ENCODE measurements at regions not wholly inside any gene's neighbourhood (a gene's known extent, or its start where the extent isn't known, plus 50 kb on each side); places are given as distances from the start of the nearest gene placed in this dataset.
"Not testable (repeated sequence)": the region's sequence is repeated elsewhere in the genome, so short reads cannot be mapped to it uniquely, and the experiment has no call there.

DNA sequence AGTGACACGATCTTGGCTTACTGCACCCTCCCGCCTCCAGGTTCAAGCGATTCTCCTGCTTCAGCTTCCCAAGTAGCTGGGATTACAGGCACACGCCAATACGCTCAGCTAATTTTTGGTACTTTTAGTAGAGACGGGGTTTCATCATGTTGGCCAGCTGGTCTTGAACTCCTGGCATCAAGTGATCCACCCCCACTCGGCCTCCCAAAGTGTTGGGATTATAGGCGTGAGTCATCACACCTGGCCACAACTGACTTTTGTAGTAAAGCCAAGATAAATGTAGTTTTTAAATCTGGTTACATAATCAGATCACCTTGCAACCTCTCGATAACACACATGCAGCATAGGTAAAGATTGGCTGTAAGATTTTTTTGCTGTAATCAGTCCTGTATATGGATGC lies 657.5 kb upstream of the DPPA4 start:
- BruUV-seq (replicated peaks): no TSS peak
- TF ChIP-seq EZH2 (IDR thresholded peaks at IDR 0.05; ENCODE audit: borderline replicate concordance, low read depth, low read length, poor library complexity, severe bottlenecking): no peak
- POLR2A ChIA-PET (ENCODE audit: low non-redundant PET): no interaction called here

DNA sequence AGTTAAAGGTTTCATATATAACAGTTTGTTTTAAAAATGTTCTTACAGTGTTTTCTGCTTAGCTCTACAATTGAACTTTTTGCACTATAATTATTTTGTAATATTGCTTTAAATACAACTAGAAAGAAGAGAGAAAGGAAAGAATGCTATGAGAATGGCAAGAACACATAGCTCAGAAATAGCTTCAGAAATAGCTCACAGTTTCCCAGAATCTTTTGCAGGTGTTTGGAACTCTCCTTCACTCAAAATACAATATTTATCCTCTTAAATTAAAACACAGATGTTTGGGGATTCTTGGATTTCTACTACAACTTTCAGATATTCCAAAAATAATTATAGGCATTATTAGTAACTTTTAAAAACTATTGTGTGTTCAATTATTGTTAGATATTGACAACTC lies 658.0 kb upstream of the DPPA4 start:
- Histone ChIP-seq H3K4me3 (ENCODE audit: low read depth, low read length, poor library complexity, severe bottlenecking) (no peak overlapping the region), H3K27ac (ENCODE audit: low read depth, low read length, poor library complexity, severe bottlenecking) (no peak overlapping the region), H3K27me3 (replicated peaks; ENCODE audit: insufficient read depth, low read depth, low read length, poor library complexity) (no peaks in the 10 kb centered on the region), H3K36me3 (ENCODE audit: insufficient read depth, low read length, poor library complexity, severe bottlenecking) (no peaks in the 10 kb centered on the region), H3K4me1 (ENCODE audit: insufficient read depth, low read length, poor library complexity, severe bottlenecking) (no peaks in the 10 kb centered on the region), H3K9me3 (ENCODE audit: low read depth, low read length, poor library complexity, severe bottlenecking) (no peaks in the 10 kb centered on the region)
- intact Hi-C loops (cut with micrococcal nuclease; ENCODE audit: unreplicated experiment): no loop called here
- DNase-seq (ENCODE audit: low spot score): no peak
- TF ChIP-seq CTCF (conservative IDR thresholded peaks at IDR 0.05; ENCODE audit: low read depth, low read length): no peak
- TF ChIP-seq EZH2 (IDR thresholded peaks at IDR 0.05; ENCODE audit: borderline replicate concordance, low read depth, low read length, poor library complexity, severe bottlenecking): no peak
- POLR2A ChIA-PET (ENCODE audit: low non-redundant PET): no interaction called here
- BruUV-seq (replicated peaks): no TSS peak
- CTCF ChIA-PET: no interaction called here

More for the DNA sequence above, 657.5 kb upstream of the DPPA4 start:
- Histone ChIP-seq H3K9me3 (ENCODE audit: low read depth, low read length, poor library complexity, severe bottlenecking) (no peaks in the 10 kb centered on the region), H3K4me1 (ENCODE audit: insufficient read depth, low read length, poor library complexity, severe bottlenecking) (no peaks in the 10 kb centered on the region), H3K27me3 (replicated peaks; ENCODE audit: insufficient read depth, low read depth, low read length, poor library complexity) (no peaks in the 10 kb centered on the region), H3K27ac (ENCODE audit: low read depth, low read length, poor library complexity, severe bottlenecking) (no peak overlapping the region), H3K36me3 (ENCODE audit: insufficient read depth, low read length, poor library complexity, severe bottlenecking) (no peaks in the 10 kb centered on the region), H3K4me3 (ENCODE audit: low read depth, low read length, poor library complexity, severe bottlenecking) (no peak overlapping the region)
- intact Hi-C loops (cut with micrococcal nuclease; ENCODE audit: unreplicated experiment): no loop called here
- DNase-seq (ENCODE audit: low spot score): no peak
- CTCF ChIA-PET: no interaction called here

DNA sequence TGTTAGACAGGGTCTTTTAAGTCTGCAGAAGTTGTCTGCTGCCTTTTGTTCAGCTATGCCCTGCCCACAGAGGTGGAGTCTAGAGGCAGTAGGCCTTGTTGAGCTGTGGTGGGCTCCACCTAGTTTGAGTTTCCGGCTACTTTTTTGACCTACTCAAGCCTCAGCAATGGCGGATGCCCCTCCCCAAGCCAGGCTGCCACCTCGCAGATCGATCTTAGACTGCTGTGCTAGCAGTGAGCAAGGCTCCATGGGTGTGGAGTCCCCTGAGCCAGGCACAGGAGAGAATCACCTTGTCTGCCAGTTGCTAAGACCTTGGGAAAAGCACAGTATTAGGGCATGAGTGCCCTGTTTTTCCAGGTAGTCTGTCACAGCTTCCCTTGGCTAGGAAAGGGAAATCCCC lies 664.6 kb upstream of the DPPA4 start:
- POLR2A ChIA-PET (ENCODE audit: low non-redundant PET); H3K4me3 ChIP-seq (ENCODE audit: low read depth, low read length, poor library complexity, severe bottlenecking); intact Hi-C loops (cut with micrococcal nuclease; ENCODE audit: unreplicated experiment); BruUV-seq (replicated peaks); CTCF ChIA-PET; H3K27ac ChIP-seq (ENCODE audit: low read depth, low read length, poor library complexity, severe bottlenecking); H3K4me1 ChIP-seq (ENCODE audit: insufficient read depth, low read length, poor library complexity, severe bottlenecking); H3K36me3 ChIP-seq (ENCODE audit: insufficient read depth, low read length, poor library complexity, severe bottlenecking); H3K9me3 ChIP-seq (ENCODE audit: low read depth, low read length, poor library complexity, severe bottlenecking); H3K27me3 ChIP-seq (replicated peaks; ENCODE audit: insufficient read depth, low read depth, low read length, poor library complexity); DNase-seq (ENCODE audit: low spot score): not testable (repeated sequence)

DNA sequence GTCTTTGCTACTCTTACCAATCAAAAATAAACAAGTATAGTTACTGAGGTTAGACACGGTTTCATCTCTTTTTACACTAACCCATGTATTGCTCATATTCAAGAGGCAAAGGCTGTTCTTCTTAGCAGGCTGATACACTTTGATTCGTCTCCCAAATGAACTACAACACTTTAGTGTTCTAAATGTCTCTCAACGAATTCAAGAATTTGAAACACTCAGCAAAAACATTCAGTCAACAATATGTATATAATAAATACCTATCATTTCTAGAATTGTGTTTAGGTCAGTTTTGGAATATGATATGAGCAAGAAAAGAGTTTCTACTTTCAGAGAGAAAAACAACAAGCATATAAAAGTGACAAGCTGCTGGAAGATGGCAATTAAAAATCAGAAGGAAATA lies 669.6 kb upstream of the DPPA4 start:
- Histone ChIP-seq H3K27me3 (replicated peaks; ENCODE audit: insufficient read depth, low read depth, low read length, poor library complexity) (no peaks in the 10 kb centered on the region), H3K4me1 (ENCODE audit: insufficient read depth, low read length, poor library complexity, severe bottlenecking) (no peaks in the 10 kb centered on the region), H3K4me3 (ENCODE audit: low read depth, low read length, poor library complexity, severe bottlenecking) (no peak overlapping the region), H3K36me3 (ENCODE audit: insufficient read depth, low read length, poor library complexity, severe bottlenecking) (no peaks in the 10 kb centered on the region), H3K27ac (ENCODE audit: low read depth, low read length, poor library complexity, severe bottlenecking) (no peak overlapping the region), H3K9me3 (ENCODE audit: low read depth, low read length, poor library complexity, severe bottlenecking) (no peaks in the 10 kb centered on the region)
- BruUV-seq (replicated peaks): no TSS peak
- intact Hi-C loops (cut with micrococcal nuclease; ENCODE audit: unreplicated experiment): no loop called here
- ChIA-PET POLR2A (ENCODE audit: low non-redundant PET) (no interaction called here), CTCF (no interaction called here)
- TF ChIP-seq CTCF (conservative IDR thresholded peaks at IDR 0.05; ENCODE audit: low read depth, low read length) (no peak), EZH2 (IDR thresholded peaks at IDR 0.05; ENCODE audit: borderline replicate concordance, low read depth, low read length, poor library complexity, severe bottlenecking) (no peak)
- DNase-seq (ENCODE audit: low spot score): no peak

All from A673 (cell line).